ENCODE measurements at regions not wholly inside any gene's neighbourhood (a gene's known extent, or its start where the extent isn't known, plus 50 kb on each side); places are given as distances from the start of the nearest gene placed in this dataset.

DNA sequence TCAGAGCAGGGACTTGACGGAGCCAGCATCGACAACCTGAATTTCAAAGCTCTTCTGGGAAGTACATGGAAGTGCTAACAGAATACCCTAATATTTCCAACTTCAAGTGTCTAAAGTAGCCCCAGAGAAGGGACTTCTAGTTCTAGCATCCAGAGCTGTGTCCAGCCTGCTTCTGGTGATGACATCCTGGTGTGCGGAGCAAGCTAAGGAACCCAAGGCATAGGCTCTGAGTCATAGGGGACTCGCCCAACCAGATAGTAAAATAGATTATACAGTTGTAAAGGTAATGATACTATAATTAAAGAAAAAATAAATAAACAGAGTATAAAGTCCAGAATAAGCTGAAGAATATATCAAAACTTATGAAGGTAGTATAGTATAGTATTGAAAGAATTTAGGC lies 108.1 kb upstream of the SERPINE2 start:
- intact Hi-C loops (cut with DNase I): no loop called here
- DNase-seq: no peak
- TF ChIP-seq, protein P1, sequence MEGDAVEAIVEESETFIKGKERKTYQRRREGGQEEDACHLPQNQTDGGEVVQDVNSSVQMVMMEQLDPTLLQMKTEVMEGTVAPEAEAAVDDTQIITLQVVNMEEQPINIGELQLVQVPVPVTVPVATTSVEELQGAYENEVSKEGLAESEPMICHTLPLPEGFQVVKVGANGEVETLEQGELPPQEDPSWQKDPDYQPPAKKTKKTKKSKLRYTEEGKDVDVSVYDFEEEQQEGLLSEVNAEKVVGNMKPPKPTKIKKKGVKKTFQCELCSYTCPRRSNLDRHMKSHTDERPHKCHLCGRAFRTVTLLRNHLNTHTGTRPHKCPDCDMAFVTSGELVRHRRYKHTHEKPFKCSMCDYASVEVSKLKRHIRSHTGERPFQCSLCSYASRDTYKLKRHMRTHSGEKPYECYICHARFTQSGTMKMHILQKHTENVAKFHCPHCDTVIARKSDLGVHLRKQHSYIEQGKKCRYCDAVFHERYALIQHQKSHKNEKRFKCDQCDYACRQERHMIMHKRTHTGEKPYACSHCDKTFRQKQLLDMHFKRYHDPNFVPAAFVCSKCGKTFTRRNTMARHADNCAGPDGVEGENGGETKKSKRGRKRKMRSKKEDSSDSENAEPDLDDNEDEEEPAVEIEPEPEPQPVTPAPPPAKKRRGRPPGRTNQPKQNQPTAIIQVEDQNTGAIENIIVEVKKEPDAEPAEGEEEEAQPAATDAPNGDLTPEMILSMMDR (IDR thresholded peaks at IDR 0.05): no peak

DNA sequence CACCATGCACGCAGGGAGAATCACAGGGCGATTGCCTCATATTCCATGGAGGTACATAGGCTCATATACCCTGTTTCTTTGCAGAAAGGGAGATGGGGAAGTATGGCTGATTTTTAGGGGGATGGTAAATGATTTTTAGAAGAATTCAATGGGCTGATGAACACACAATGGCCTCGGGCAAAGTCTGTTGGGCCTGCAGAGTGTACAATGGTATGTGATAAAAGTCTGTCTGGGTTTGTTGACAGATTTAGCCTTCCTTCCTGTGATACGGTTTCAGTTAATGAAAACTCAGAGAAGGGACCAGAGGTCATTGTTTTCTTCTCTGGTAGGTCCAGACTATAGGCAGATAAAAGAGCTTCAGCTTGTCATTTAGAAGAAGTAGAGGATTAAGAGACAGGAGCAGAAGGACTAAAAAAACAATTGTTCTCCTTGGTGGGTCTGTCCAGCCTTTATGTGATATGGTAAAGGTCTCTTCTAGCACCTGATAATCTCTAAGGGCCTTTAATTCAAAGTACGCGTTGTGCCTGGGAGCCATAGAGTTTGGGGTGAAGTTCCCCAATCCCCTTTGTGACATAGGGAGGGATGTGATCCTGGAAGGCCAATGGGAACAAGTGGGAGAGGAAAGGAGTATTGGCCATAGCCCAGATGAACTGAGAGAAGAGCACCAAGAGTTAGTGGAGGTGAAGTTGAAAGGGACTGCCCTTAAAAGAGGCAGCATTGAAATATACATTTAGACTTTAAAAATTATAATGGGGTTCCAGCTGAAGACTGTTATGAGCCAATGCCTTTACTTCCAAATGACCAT lies 107.5 kb upstream of the SERPINE2 start:
- ATAC-seq: no peak
- intact Hi-C loops (cut with DNase I): no loop called here

More for the DNA sequence above, 108.1 kb upstream of the SERPINE2 start:
- no peak overlapping the region for H3K4me3 ChIP-seq
- H3K9me3 ChIP-seq: no peaks in the 10 kb centered on the region
- 96 to 98% (median 97%) methylated on average over 4 of the region's 4 CpGs for WGBS, 3 donors
- no peak for ATAC-seq
- no peak overlapping the region for H3K27ac ChIP-seq
- no peaks in the 10 kb centered on the region for H3K27me3 ChIP-seq (ENCODE audit: insufficient read depth in 3 of 3, low read length in 2 of 3)
- no peaks in the 10 kb centered on the region for H3K4me1 ChIP-seq
- H3K36me3 ChIP-seq (ENCODE audit: insufficient read depth in 1 of 2, low read depth in 1 of 2): no peaks in the 10 kb centered on the region

DNA sequence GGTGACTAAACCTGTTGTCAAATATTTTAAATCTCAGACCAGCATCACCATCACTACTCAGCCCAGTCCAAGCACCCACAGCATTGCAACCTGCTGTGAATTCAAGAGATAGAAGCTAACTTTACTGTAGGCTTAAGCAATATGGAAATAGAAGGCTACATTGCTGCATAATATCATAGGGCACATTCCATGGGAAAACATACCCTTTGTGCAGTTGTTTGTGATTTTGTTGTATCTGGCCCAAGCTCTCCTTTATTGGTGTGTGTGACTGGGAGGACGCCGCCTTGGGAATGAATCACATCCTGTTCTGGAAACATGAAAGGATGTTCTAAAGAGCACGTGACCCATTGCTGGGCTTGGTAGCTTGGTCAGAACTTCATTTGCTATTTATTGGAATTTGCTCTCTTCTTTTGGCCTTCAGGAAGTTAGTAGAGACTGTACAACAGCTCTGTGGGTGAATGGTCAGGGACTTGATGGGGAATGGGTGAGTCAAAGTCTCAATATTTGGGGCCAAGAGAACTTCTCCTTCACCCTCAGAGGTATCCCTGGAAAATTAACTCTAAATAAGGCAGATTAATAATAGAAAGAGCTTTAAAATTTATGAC lies 106.8 kb upstream of the SERPINE2 start:
- H3K4me1 ChIP-seq: no peaks in the 10 kb centered on the region
- no peaks in the 10 kb centered on the region for H3K36me3 ChIP-seq (ENCODE audit: insufficient read depth in 1 of 2, low read depth in 1 of 2)
- H3K9me3 ChIP-seq: no peaks in the 10 kb centered on the region
- ATAC-seq (peak in 3 of 4 donors; percentile 35 to 48 (median 41)), DNase-seq (peak in 1 of 2 donors; percentile 16)
- H3K27ac ChIP-seq: no peak overlapping the region
- intact Hi-C loops (cut with DNase I): no loop called here
- TF ChIP-seq, protein P1 (IDR thresholded peaks at IDR 0.05): no peak
- 53 to 61% (median 55%) methylated on average over 3 of the region's 3 CpGs for WGBS, 3 donors
- H3K27me3 ChIP-seq (ENCODE audit: insufficient read depth in 3 of 3, low read length in 2 of 3): no peaks in the 10 kb centered on the region
- H3K4me3 ChIP-seq: no peak overlapping the region

More for the DNA sequence above, 107.5 kb upstream of the SERPINE2 start:
- DNase-seq: no peak
- TF ChIP-seq, protein P1 (IDR thresholded peaks at IDR 0.05): no peak
- H3K9me3 ChIP-seq: no peaks in the 10 kb centered on the region
- H3K27ac ChIP-seq: no peak overlapping the region
- no peaks in the 10 kb centered on the region for H3K27me3 ChIP-seq (ENCODE audit: insufficient read depth in 3 of 3, low read length in 2 of 3)
- H3K4me3 ChIP-seq: no peak overlapping the region
- 77 to 85% (median 77%) methylated on average over 6 of the region's 6 CpGs for WGBS, 3 donors
- H3K36me3 ChIP-seq (ENCODE audit: insufficient read depth in 1 of 2, low read depth in 1 of 2): no peaks in the 10 kb centered on the region
- no peaks in the 10 kb centered on the region for H3K4me1 ChIP-seq

DNA sequence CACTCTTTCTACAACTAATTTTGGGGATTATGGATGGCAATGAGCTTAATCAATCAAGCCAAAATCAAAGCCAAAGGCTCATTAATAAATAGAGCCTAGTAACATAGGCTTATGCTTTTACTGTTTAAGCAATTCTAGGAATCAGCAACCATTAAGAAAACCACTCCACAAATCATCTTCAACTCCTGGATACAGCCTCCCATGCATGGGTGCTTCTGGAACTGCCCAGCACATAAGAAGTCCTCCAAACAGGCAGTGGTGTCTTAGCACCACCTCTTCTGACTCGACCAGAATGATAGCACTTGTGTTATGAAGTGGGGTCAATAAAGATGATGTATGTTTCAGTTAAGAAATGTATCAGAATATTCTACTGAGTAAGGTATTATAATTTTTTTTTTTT lies 104.4 kb upstream of the SERPINE2 start:
- no peaks in the 10 kb centered on the region for H3K4me1 ChIP-seq
- H3K27me3 ChIP-seq (ENCODE audit: insufficient read depth in 3 of 3, low read length in 2 of 3): no peaks in the 10 kb centered on the region
- no peak overlapping the region for H3K4me3 ChIP-seq
- WGBS, 3 donors: 56 to 60% (median 58%) methylated on average over 1 of the region's 1 CpG
- ATAC-seq: no peak
- TF ChIP-seq, protein P1 (IDR thresholded peaks at IDR 0.05): no peak
- H3K27ac ChIP-seq: no peak overlapping the region
- H3K36me3 ChIP-seq (ENCODE audit: insufficient read depth in 1 of 2, low read depth in 1 of 2): no peaks in the 10 kb centered on the region
- H3K9me3 ChIP-seq: no peaks in the 10 kb centered on the region
- DNase-seq: no peak
- intact Hi-C loops (cut with DNase I): no loop called here

All from psoas muscle (tissue), 7 donors.